ENCODE measurements at regions not wholly inside any gene's neighbourhood (a gene's known extent, or its start where the extent isn't known, plus 50 kb on each side); places are given as distances from the start of the nearest gene placed in this dataset.
"Not testable (repeated sequence)": the region's sequence is repeated elsewhere in the genome, so short reads cannot be mapped to it uniquely, and the experiment has no call there.

DNA sequence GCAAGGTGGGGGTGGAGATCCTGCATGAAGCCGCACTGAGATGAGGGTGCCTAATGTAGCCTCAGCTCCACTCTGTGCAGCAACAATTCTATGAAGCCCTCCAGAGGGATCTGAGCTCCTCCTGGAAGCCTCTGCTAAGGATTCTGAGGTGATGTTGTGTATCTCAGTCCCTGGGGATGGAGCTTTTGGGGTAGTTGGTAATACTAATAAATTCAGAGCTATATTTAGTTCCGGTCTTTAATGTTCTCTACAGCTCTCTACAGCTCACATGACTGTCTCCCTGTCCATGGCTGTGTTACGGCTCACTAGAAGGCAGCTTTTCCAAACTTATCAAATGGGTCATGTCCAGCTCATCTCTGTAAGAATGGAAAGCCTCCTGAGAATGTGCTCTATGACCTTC, 93.4 kb downstream of the ISX start:
- no peak overlapping the region for H3K9ac ChIP-seq (ENCODE audit: low read length)
- no peaks in the 10 kb centered on the region for H3K36me3 ChIP-seq (ENCODE audit: control insufficient read depth, insufficient read depth, low read length, severe bottlenecking)
- DNase-seq (ENCODE audit: low read depth): no peak
- no peak overlapping the region for H3K4me3 ChIP-seq (ENCODE audit: low read length)
- peaks cover 25% of the 10 kb centered on the region for H3K27me3 ChIP-seq (replicated peaks; ENCODE audit: control insufficient read depth, insufficient read depth, low read length)
- no peaks in the 10 kb centered on the region for H3K4me1 ChIP-seq (ENCODE audit: control insufficient read depth, insufficient read depth, low read length)
- no peaks in the 10 kb centered on the region for H3K9me3 ChIP-seq (ENCODE audit: control insufficient read depth, low read length)

DNA sequence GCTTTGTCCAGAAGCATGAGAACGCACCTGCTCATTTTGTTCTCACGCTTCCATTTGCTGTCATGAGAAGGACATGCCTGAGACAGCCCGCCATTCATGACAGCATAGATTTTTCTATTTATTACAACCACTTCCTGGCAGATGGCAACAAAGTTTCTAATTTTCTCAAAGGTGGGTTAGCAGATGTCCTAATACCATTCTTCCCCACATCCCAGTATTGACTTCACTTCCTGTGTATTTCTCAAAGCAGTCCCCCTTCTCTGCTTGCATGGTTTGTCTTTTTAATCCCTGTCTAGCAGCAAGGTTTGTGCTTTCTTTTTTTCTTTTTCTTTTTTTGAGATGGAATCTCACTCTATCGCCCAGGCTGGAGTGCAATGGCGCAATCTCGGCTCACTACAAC, 94.3 kb downstream of the ISX start:
- Histone ChIP-seq H3K4me1 (ENCODE audit: control insufficient read depth, insufficient read depth, low read length) (no peaks in the 10 kb centered on the region), H3K4me3 (ENCODE audit: low read length) (no peak overlapping the region), H3K36me3 (ENCODE audit: control insufficient read depth, insufficient read depth, low read length, severe bottlenecking) (no peaks in the 10 kb centered on the region), H3K27me3 (replicated peaks; ENCODE audit: control insufficient read depth, insufficient read depth, low read length) (peaks cover 21% of the 10 kb centered on the region), H3K9me3 (ENCODE audit: control insufficient read depth, low read length) (no peaks in the 10 kb centered on the region), H3K9ac (ENCODE audit: low read length) (no peak overlapping the region)
- DNase-seq (ENCODE audit: low read depth): no peak

- H3K9ac ChIP-seq (ENCODE audit: low read length); H3K9me3 ChIP-seq (ENCODE audit: control insufficient read depth, low read length); H3K36me3 ChIP-seq (ENCODE audit: control insufficient read depth, insufficient read depth, low read length, severe bottlenecking); DNase-seq (ENCODE audit: low read depth); H3K4me1 ChIP-seq (ENCODE audit: control insufficient read depth, insufficient read depth, low read length); H3K27me3 ChIP-seq (replicated peaks; ENCODE audit: control insufficient read depth, insufficient read depth, low read length); H3K4me3 ChIP-seq (ENCODE audit: low read length): not testable (repeated sequence)
Measured at GRCh38 chr22:35165896-35166295, 91.4 kb upstream of the HMGXB4 start.

- peaks cover 2% of the 10 kb centered on the region for H3K9me3 ChIP-seq (ENCODE audit: control insufficient read depth, low read length)
- no peaks in the 10 kb centered on the region for H3K4me1 ChIP-seq (ENCODE audit: control insufficient read depth, insufficient read depth, low read length)
- H3K27me3 ChIP-seq (replicated peaks; ENCODE audit: control insufficient read depth, insufficient read depth, low read length): peaks cover 13% of the 10 kb centered on the region
- no peaks in the 10 kb centered on the region for H3K36me3 ChIP-seq (ENCODE audit: control insufficient read depth, insufficient read depth, low read length, severe bottlenecking)
- DNase-seq (ENCODE audit: low read depth): no peak
- no peak overlapping the region for H3K4me3 ChIP-seq (ENCODE audit: low read length)
- no peak overlapping the region for H3K9ac ChIP-seq (ENCODE audit: low read length)
Measured at GRCh38 chr22:35170716-35171697, 86.3 kb upstream of the HMGXB4 start.

DNA sequence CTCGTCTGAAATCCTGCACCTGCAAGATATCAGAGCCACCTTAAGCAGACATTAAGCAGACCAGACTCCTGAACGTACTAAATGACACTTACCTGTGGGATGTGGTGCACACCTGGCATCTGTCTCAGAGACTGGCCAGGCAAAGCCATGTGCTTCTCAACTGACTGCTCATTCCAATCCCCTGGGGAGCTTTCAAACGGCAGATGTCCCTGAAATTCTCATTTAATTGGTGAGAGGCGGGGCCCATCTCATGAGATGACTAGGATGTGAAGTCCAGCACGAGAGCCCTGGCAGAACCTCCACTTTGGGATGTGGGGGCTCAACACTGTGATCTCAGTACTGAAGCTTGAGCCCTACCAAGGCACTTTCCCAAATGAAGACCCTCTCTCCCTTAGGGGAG, 84.9 kb upstream of the HMGXB4 start:
- H3K36me3 ChIP-seq (ENCODE audit: control insufficient read depth, insufficient read depth, low read length, severe bottlenecking): no peaks in the 10 kb centered on the region
- peaks cover 20% of the 10 kb centered on the region for H3K27me3 ChIP-seq (replicated peaks; ENCODE audit: control insufficient read depth, insufficient read depth, low read length)
- no peak for DNase-seq (ENCODE audit: low read depth)

DNA sequence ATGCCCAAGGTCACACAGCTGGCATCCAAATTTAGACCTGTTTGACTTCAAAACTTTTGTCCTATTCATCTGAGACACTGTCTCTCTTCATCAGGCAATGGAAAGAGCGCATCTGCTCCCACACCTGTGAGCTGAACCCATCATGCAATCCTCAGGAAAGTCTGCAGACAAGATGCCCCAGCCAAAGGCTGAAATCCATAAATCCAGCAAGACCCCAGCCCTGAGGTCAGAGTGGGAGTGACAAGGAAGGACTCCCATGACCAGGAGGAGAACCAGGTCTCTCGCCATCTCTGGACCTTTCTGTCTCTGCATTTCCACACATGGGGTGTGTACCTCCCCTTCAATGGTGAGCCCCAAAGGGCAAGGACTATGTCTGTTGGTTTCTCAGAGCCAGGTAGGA, 83.6 kb upstream of the HMGXB4 start:
- Histone ChIP-seq H3K9me3 (ENCODE audit: control insufficient read depth, low read length) (peaks cover 5% of the 10 kb centered on the region), H3K9ac (ENCODE audit: low read length) (no peak overlapping the region), H3K27me3 (replicated peaks; ENCODE audit: control insufficient read depth, insufficient read depth, low read length) (peaks cover 20% of the 10 kb centered on the region), H3K4me1 (ENCODE audit: control insufficient read depth, insufficient read depth, low read length) (no peaks in the 10 kb centered on the region), H3K4me3 (ENCODE audit: low read length) (no peak overlapping the region), H3K36me3 (ENCODE audit: control insufficient read depth, insufficient read depth, low read length, severe bottlenecking) (no peaks in the 10 kb centered on the region)
- DNase-seq (ENCODE audit: low read depth): no peak

More for the DNA sequence above, 84.9 kb upstream of the HMGXB4 start:
- H3K9me3 ChIP-seq (ENCODE audit: control insufficient read depth, low read length): peaks cover 5% of the 10 kb centered on the region
- no peak overlapping the region for H3K4me3 ChIP-seq (ENCODE audit: low read length)
- H3K9ac ChIP-seq (ENCODE audit: low read length): no peak overlapping the region
- no peaks in the 10 kb centered on the region for H3K4me1 ChIP-seq (ENCODE audit: control insufficient read depth, insufficient read depth, low read length)

DNA sequence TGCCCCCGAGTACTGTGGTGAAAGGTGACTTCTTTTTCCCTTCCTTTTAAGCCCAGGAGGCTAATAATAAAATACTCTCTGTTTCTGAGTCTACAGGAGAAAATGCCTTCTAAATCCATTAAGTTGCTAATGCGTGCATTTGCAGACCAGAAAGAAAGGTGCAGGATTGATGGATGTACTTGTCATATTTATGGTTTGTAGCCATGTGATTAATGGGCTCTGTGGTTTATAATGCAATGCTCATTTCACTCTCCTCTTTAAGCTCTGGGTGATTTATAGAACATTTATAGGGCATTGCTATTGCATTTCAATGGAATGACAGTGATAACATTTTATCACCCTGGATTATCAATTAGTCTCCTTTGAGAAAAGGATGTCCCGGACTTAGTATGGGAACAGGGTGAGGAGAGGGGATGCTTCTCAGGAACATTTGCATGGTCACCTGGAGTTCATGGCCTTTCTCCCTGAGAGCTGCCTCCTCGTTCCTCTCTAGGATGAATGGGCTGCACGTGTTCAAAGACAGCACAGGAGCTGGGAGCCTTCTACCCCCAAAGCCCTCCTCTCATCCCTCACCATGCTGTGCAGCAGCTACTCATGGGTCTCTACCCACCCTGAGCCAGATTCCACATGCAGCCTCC, 82.8 kb upstream of the HMGXB4 start:
- DNase-seq (ENCODE audit: low read depth): no peak
- no peak overlapping the region for H3K9ac ChIP-seq (ENCODE audit: low read length)
- no peaks in the 10 kb centered on the region for H3K36me3 ChIP-seq (ENCODE audit: control insufficient read depth, insufficient read depth, low read length, severe bottlenecking)
- no peak overlapping the region for H3K4me3 ChIP-seq (ENCODE audit: low read length)
- H3K27me3 ChIP-seq (replicated peaks; ENCODE audit: control insufficient read depth, insufficient read depth, low read length): peaks cover 20% of the 10 kb centered on the region
- H3K4me1 ChIP-seq (ENCODE audit: control insufficient read depth, insufficient read depth, low read length): no peaks in the 10 kb centered on the region
- peaks cover 5% of the 10 kb centered on the region for H3K9me3 ChIP-seq (ENCODE audit: control insufficient read depth, low read length)

GRCh38 chr22:35175392-35175791, 81.9 kb upstream of the HMGXB4 start:
- no peaks in the 10 kb centered on the region for H3K4me1 ChIP-seq (ENCODE audit: control insufficient read depth, insufficient read depth, low read length)
- H3K4me3 ChIP-seq (ENCODE audit: low read length): no peak overlapping the region
- peaks cover 20% of the 10 kb centered on the region for H3K27me3 ChIP-seq (replicated peaks; ENCODE audit: control insufficient read depth, insufficient read depth, low read length)
- H3K9me3 ChIP-seq (ENCODE audit: control insufficient read depth, low read length): peaks cover 5% of the 10 kb centered on the region
- no peak overlapping the region for H3K9ac ChIP-seq (ENCODE audit: low read length)
- no peak for DNase-seq (ENCODE audit: low read depth)
- no peaks in the 10 kb centered on the region for H3K36me3 ChIP-seq (ENCODE audit: control insufficient read depth, insufficient read depth, low read length, severe bottlenecking)

DNA sequence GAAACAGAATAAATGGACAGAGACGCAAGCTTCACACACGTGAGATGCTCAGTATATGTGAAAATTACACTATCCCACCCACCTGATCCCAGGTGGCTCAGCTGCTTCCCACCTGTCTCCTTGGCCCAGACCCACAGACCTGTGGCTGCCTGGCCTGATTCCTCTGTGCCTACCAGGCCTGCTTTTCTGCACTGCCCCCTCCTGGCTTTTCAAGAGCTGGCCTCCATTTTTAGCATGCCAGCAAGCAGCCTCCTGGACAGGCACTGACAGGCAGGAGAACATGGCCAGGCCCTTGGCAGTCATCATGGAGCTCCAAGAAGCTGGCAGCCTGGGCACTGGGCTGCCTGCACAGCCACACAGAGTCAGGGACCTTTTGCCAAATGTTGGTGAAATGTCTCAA, 79.5 kb upstream of the HMGXB4 start:
- Histone ChIP-seq H3K27me3 (replicated peaks; ENCODE audit: control insufficient read depth, insufficient read depth, low read length) (peaks cover 14% of the 10 kb centered on the region), H3K9ac (ENCODE audit: low read length) (no peak overlapping the region), H3K36me3 (ENCODE audit: control insufficient read depth, insufficient read depth, low read length, severe bottlenecking) (no peaks in the 10 kb centered on the region), H3K4me3 (ENCODE audit: low read length) (no peak overlapping the region), H3K9me3 (ENCODE audit: control insufficient read depth, low read length) (peaks cover 5% of the 10 kb centered on the region), H3K4me1 (ENCODE audit: control insufficient read depth, insufficient read depth, low read length) (no peaks in the 10 kb centered on the region)
- no peak for DNase-seq (ENCODE audit: low read depth)

DNA sequence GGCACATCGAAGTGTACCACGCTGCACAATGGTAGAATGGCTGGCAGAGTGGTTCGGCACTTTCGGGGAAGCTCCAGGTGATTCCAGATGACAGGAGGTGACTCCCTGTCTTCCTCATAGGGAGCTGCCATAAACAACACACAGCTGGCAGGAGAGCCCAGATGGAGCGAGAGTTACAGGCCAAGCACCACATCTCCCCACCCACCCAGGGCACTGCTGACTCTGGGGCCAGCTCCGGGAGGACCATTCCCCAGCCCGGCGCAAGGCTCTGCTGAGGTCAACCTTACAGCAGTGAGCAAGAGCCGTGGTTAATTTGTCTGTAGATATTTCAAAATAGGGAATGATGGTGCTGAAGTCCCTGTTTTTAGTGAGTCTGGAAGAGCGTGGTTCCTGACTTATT, 78.8 kb upstream of the HMGXB4 start:
- no peak overlapping the region for H3K4me3 ChIP-seq (ENCODE audit: low read length)
- peaks cover 5% of the 10 kb centered on the region for H3K9me3 ChIP-seq (ENCODE audit: control insufficient read depth, low read length)
- no peak overlapping the region for H3K9ac ChIP-seq (ENCODE audit: low read length)
- peaks cover 14% of the 10 kb centered on the region for H3K27me3 ChIP-seq (replicated peaks; ENCODE audit: control insufficient read depth, insufficient read depth, low read length)
- H3K36me3 ChIP-seq (ENCODE audit: control insufficient read depth, insufficient read depth, low read length, severe bottlenecking): no peaks in the 10 kb centered on the region
- no peaks in the 10 kb centered on the region for H3K4me1 ChIP-seq (ENCODE audit: control insufficient read depth, insufficient read depth, low read length)
- DNase-seq (ENCODE audit: low read depth): no peak

DNA sequence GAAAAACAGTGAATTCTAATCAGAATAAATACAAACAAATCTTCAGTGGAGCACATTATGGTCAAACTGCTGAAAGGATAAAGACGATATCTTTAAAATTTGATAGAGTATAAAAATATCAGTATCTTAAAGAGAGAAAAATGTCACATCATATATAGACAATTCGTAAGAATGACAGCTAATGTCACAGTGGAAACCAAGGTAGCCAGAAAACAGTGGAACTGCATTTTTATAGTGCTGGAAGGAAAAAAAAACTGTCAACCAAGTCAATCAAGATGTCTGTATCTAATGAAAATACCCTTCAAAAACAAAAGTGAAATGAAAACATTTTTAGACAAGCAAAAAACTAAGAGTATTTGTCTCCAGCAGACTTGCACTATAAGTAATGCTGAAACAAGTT, 73.4 kb upstream of the HMGXB4 start:
- no peaks in the 10 kb centered on the region for H3K27me3 ChIP-seq (replicated peaks; ENCODE audit: control insufficient read depth, insufficient read depth, low read length)

More for the DNA sequence above, 73.4 kb upstream of the HMGXB4 start:
- Histone ChIP-seq H3K9ac (ENCODE audit: low read length) (no peak overlapping the region), H3K9me3 (ENCODE audit: control insufficient read depth, low read length) (peaks cover 21% of the 10 kb centered on the region), H3K4me3 (ENCODE audit: low read length) (no peak overlapping the region), H3K4me1 (ENCODE audit: control insufficient read depth, insufficient read depth, low read length) (no peaks in the 10 kb centered on the region), H3K36me3 (ENCODE audit: control insufficient read depth, insufficient read depth, low read length, severe bottlenecking) (no peaks in the 10 kb centered on the region)
- no peak for DNase-seq (ENCODE audit: low read depth)
